ENCODE measurements at regions not wholly inside any gene's neighbourhood (a gene's known extent, or its start where the extent isn't known, plus 50 kb on each side); places are given as distances from the start of the nearest gene placed in this dataset.

DNA sequence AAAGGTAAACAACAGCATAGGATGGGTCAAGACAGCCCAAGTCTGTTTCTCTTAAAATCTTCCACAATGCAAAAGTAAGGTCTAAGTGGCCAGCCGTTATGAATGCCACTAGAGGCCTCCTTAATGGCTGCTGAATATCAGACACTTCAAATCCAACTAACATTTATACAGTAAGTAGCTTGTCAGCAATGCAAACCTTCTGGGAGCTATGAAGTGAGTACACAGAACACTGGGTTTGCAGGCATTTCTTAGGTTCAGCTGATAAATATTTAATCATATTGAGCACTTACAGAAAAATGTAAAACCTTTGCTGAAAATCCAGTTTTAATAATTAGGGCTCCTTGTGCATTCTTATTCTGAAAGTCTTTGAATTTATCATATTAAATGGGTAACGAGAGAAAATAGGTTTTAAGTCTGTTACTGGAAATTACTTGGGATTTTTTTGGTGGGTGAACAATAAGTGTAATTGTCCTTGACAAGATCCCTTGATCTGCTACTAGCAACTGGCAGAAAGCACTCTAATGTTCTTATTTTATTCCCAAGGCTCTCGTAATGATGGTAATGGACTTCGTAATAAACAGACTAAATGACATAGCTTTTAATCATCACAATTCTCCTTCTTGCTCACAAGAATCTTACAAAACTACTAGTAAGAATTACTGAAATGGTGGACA, 141.7 kb upstream of the GPR149 start:
- no peak overlapping the region for H3K4me3 ChIP-seq (replicated peaks; ENCODE audit: low read depth, low read length)
- TF ChIP-seq, protein P1, sequence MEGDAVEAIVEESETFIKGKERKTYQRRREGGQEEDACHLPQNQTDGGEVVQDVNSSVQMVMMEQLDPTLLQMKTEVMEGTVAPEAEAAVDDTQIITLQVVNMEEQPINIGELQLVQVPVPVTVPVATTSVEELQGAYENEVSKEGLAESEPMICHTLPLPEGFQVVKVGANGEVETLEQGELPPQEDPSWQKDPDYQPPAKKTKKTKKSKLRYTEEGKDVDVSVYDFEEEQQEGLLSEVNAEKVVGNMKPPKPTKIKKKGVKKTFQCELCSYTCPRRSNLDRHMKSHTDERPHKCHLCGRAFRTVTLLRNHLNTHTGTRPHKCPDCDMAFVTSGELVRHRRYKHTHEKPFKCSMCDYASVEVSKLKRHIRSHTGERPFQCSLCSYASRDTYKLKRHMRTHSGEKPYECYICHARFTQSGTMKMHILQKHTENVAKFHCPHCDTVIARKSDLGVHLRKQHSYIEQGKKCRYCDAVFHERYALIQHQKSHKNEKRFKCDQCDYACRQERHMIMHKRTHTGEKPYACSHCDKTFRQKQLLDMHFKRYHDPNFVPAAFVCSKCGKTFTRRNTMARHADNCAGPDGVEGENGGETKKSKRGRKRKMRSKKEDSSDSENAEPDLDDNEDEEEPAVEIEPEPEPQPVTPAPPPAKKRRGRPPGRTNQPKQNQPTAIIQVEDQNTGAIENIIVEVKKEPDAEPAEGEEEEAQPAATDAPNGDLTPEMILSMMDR (IDR thresholded peaks at IDR 0.05; ENCODE audit: low read length, missing control alignments) = no peak
- DNase-seq (ENCODE audit: low read depth) = no peak

DNA sequence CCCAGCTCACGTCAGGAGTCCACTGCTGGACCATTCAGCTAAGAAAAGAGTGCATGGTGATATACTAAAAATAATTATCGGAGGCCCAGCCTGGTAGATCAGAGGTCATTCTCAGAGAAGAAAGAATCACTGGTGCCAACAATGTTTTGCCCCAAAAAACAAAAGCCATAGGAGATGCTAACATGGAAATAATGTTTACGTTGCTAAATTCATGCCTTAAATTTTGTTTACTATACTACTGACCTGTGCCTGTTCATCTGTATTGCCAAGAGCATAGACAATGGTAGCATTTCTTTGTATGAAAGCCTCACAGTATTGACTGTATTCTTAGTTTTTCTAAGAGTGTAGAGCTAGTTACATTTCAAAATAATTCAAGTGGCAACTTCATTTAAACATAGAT, 138.1 kb upstream of the GPR149 start:
- no peak overlapping the region for H3K4me3 ChIP-seq (replicated peaks; ENCODE audit: low read depth, low read length)
- DNase-seq (ENCODE audit: low read depth) = no peak
- TF ChIP-seq, protein P1 (IDR thresholded peaks at IDR 0.05; ENCODE audit: low read length, missing control alignments) = no peak

DNA sequence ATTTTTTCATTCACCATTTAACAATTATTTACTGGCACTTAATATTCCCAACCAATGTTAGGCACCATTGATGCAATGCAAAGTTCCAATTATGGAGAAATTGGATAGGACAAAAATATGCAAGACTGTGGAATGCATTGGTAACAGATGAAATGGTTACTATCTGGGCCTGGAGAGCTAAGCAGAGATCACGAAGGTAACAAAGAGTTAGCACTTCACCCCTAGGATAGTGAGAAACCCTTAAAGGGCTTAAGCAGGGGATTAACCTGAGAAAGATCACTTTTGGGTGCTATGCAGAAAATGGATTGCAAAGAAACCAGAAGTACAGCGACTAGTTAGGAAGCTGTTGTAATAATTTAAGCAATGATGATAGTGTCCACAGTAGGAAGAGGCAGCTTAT, 129.6 kb upstream of the GPR149 start:
- H3K4me3 ChIP-seq (replicated peaks; ENCODE audit: low read depth, low read length) = no peak overlapping the region
- DNase-seq (ENCODE audit: low read depth) = no peak
- TF ChIP-seq, protein P1 (IDR thresholded peaks at IDR 0.05; ENCODE audit: low read length, missing control alignments) = no peak

DNA sequence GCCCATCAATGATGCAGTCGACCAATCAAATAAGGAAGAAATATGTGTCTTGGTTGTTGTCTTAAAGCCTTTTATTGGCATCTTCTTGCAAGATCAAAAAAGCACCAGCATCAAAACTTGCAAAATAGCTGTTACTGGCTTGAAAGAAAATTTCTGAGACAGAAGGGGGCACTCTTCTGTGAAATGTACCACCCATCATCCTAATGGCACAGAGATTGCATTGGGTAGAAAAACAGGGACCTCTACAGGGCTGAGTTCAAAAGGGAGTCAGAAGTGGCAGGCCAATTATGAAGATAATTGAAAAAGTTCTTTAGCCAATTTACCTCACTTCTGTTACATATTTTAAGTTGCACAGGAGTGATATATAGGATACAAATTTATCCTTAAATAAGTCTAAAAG, 122.3 kb upstream of the GPR149 start:
- H3K4me3 ChIP-seq (replicated peaks; ENCODE audit: low read depth, low read length) = no peak overlapping the region
- DNase-seq (ENCODE audit: low read depth) = no peak

DNA sequence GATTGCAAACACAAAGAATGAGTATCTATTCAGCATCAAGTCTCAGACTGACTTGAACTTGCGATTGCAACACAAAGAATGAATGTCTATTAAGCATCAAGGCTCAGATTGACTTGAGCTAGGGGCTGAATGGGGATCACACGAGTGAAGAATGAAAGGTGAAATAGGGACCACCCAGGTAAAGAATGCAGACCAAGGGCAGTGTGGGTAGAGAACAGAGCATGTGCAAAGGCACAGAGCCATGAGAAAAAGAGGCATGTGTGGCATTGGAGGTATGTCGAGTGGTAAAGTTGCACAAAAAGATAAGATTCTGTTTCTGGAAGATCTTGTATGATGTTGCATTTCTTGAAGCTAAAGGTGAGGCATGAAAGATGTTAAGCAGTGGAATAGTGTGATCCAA, 119.4 kb upstream of the GPR149 start:
- H3K4me3 ChIP-seq (replicated peaks; ENCODE audit: low read depth, low read length) = no peak overlapping the region
- no peak for DNase-seq (ENCODE audit: low read depth)
- TF ChIP-seq, protein P1 (IDR thresholded peaks at IDR 0.05; ENCODE audit: low read length, missing control alignments) = no peak

More for the DNA sequence above, 122.3 kb upstream of the GPR149 start:
- TF ChIP-seq, protein P1 (IDR thresholded peaks at IDR 0.05; ENCODE audit: low read length, missing control alignments) = no peak

DNA sequence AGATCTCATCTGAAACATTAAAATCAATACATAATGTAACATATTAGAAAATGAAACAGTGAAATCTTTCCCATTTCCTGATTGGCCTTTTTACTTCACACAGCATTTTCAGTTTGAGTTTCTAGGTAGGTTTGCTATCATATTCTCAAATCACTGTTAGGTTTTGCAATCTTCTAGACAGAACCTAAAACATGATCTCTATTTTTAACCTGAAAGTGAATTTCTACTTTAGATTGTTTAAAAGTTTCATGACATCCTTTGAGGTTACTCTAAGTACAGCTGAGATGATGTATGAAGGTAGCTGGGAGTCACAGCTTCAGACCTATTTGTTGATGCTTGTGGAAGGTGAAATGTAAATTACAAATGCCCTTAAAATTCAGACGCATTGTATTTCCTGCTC, 118.4 kb upstream of the GPR149 start:
- TF ChIP-seq, protein P1 (IDR thresholded peaks at IDR 0.05; ENCODE audit: low read length, missing control alignments) = no peak
- H3K4me3 ChIP-seq (replicated peaks; ENCODE audit: low read depth, low read length) = no peak overlapping the region
- DNase-seq (ENCODE audit: low read depth) = no peak

DNA sequence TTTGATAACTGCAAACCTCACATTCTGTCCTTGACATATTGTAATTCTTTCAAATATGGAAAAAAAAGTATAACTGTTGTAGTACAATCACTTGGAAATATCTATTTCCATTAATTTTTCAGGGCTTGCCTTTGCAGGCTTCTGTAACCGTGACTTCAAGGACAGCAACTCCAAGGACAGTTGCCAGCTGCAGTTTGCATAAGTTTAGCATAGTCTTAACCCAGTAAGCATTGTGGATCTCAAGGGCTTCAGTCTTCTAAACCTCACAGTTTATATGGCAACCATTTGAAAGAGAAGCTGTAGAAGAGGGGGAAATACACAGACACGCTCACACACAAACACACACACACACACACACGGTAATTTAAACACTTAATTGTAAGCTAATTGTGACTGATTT, 112.8 kb upstream of the GPR149 start:
- H3K4me3 ChIP-seq (replicated peaks; ENCODE audit: low read depth, low read length) = no peak overlapping the region
- TF ChIP-seq, protein P1 (IDR thresholded peaks at IDR 0.05; ENCODE audit: low read length, missing control alignments) = no peak
- no peak for DNase-seq (ENCODE audit: low read depth)
